PC-9 (cell line): ENCODE measurements at regions not wholly inside any gene's neighbourhood (a gene's known extent, or its start where the extent isn't known, plus 50 kb on each side); places are given as distances from the start of the nearest gene placed in this dataset.

ENCODE experiments used
- BruUV-seq: library from RNA; stranded (reverse); fragments of 400-500 nt; replicated peaks from 2 replicates; lab custom pipeline; 2021; lab: Mats Ljungman, UMichigan
- CTCF ChIA-PET: fragments of 300-600 bp; sonication (Branson Sonifier 250); formaldehyde crosslinking; loops from one replicate; lab custom pipeline; 2022; ENCODE audit warnings: antibody characterized with exemption; lab: Charles Lee
- POLR2A ChIA-PET: fragments of 300-600 bp; sonication (Branson Sonifier 250); formaldehyde crosslinking; loops from one replicate; lab custom pipeline; 2022; ENCODE audit warnings: antibody characterized with exemption; ENCODE audit not compliant: unreplicated experiment; lab: Charles Lee
- DNase-seq, 2 experiments: peaks; one replicate each; pipeline versions ENCODE4 v3.0.0 to v3.0.0-alpha.2; 2015 to 2022; ENCODE audit warnings: mixed read lengths in 1 of 2
- H2AFZ ChIP-seq: fragments of 200-600 bp; sonication (generic); 2 replicates; pipeline ENCODE4 v1.8.1; 2017; ENCODE audit warnings: antibody characterized with exemption
- H3F3A ChIP-seq: fragments of 200-600 bp; sonication (generic); 2 replicates; pipeline ENCODE4 v1.8.1; 2017; ENCODE audit warnings: antibody characterized with exemption, mild to moderate bottlenecking, low read depth; ENCODE audit not compliant: insufficient read depth
- H3K27ac ChIP-seq: fragments of 200-600 bp; sonication (generic); 2 replicates; pipeline ENCODE4 v1.6.1; 2016; ENCODE audit warnings: mixed run types
- H3K27me3 ChIP-seq: fragments of 200-600 bp; sonication (generic); 2 replicates; pipeline ENCODE4 v1.6.1; 2016; ENCODE audit warnings: low read depth, mixed run types; ENCODE audit not compliant: insufficient read depth
- H3K36me3 ChIP-seq: fragments of 200-600 bp; sonication (generic); 2 replicates; pipeline ENCODE4 v1.6.1; 2016; ENCODE audit warnings: low read depth, mixed run types
- H3K4me1 ChIP-seq: fragments of 200-600 bp; sonication (generic); replicated peaks from 2 replicates; pipeline ENCODE4 v1.6.1; 2016; ENCODE audit warnings: mixed run types; ENCODE audit not compliant: insufficient read depth
- H3K4me2 ChIP-seq: fragments of 200-600 bp; sonication (generic); 2 replicates; pipeline ENCODE4 v1.6.1; 2017; ENCODE audit warnings: mixed run types
- H3K4me3 ChIP-seq: fragments of 200-600 bp; sonication (generic); 2 replicates; pipeline ENCODE4 v1.6.1; 2016; ENCODE audit warnings: mixed run types
- H3K79me2 ChIP-seq: fragments of 200-600 bp; sonication (generic); 2 replicates; pipeline ENCODE4 v1.6.1; 2017; ENCODE audit warnings: low read depth, mixed run types
- H3K9me2 ChIP-seq: fragments of 200-600 bp; sonication (generic); 2 replicates; pipeline ENCODE4 v1.8.1; 2017; ENCODE audit warnings: mild to moderate bottlenecking; ENCODE audit not compliant: insufficient read depth
- H3K9me3 ChIP-seq: fragments of 200-600 bp; sonication (generic); 2 replicates; pipeline ENCODE4 v1.8.1; 2016; ENCODE audit warnings: low read depth; ENCODE audit not compliant: insufficient read depth
- H4K20me1 ChIP-seq: fragments of 200-600 bp; sonication (generic); 2 replicates; pipeline ENCODE4 v1.8.1; 2017; ENCODE audit not compliant: insufficient read depth
- CTCF ChIP-seq: fragments of 200-600 bp; sonication (generic); conservative IDR thresholded peaks from 2 replicates; pipeline ENCODE4 v1.6.1; 2017; ENCODE audit warnings: mixed run types, antibody characterized with exemption, mild to moderate bottlenecking, moderate library complexity
- EZH2 ChIP-seq: fragments of 200-600 bp; sonication (generic); IDR thresholded peaks from 2 replicates; pipeline ENCODE4 v1.8.0; 2017; ENCODE audit warnings: antibody characterized with exemption, low read depth
- intact Hi-C: fragments of 100-400 bp; cut with micrococcal nuclease; formaldehyde crosslinking; loops from one replicate; pipeline ENCODE4 v1.10.0; 2022; ENCODE audit not compliant: unreplicated experiment

- H3K9me2 ChIP-seq: no peaks in the 10 kb centered on the region
- no TSS peak for BruUV-seq
- no peak for TF ChIP-seq CTCF
- no peak for TF ChIP-seq EZH2
- ChIA-PET POLR2A (no interaction called here), CTCF (no interaction called here)
- H3K4me2 ChIP-seq: no peak overlapping the region
- no peak overlapping the region for H3K4me3 ChIP-seq
- H3F3A ChIP-seq: no peaks in the 10 kb centered on the region
- H3K4me1 ChIP-seq: no peaks in the 10 kb centered on the region
- H2AFZ ChIP-seq: no peak overlapping the region
- no peaks in the 10 kb centered on the region for H3K79me2 ChIP-seq
- intact Hi-C loops: no loop called here
- H3K9me3 ChIP-seq: no peaks in the 10 kb centered on the region
- H3K36me3 ChIP-seq: no peaks in the 10 kb centered on the region
- no peaks in the 10 kb centered on the region for H4K20me1 ChIP-seq
- H3K27ac ChIP-seq: no peak overlapping the region
- no peak for DNase-seq
- H3K27me3 ChIP-seq: 0 out of 2 replicates have a peak, but pooled peaks cover 5% of the 10 kb centered on the region
These were observed 186.6 kb upstream of the CDH11 start for GRCh38 chr16:65308506-65308905.

GRCh38 chr16:65307286-65307685, 185.4 kb upstream of the CDH11 start:
- H3K79me2 ChIP-seq: no peaks in the 10 kb centered on the region

DNA sequence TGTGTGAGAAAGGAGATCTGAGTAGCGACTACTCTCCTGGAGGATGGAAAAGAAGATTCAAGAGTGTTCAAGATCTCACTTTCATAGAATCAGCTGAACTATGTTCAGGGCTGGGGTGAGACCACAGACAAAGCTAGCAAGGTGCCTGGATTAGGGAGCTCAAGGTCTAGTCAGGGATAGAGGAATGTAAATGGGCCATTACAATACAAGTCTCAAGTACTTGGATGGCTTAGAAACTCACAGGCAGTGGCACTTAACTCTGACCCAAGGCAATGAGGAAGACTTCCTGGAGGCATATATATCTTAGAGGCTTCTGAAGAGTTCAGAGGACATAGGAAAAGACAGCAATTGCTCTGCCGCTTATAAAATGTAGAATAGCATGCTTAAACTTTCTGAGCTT, 184.9 kb upstream of the CDH11 start:
- Histone ChIP-seq H3K4me3 (no peak overlapping the region), H3K4me2 (no peak overlapping the region), H3K27me3 (0 out of 2 replicates have a peak, but pooled peaks cover 5% of the 10 kb centered on the region), H4K20me1 (no peaks in the 10 kb centered on the region), H3K9me3 (no peaks in the 10 kb centered on the region), H2AFZ (no peak overlapping the region), H3K36me3 (no peaks in the 10 kb centered on the region), H3K27ac (no peak overlapping the region), H3F3A (no peaks in the 10 kb centered on the region), H3K4me1 (no peaks in the 10 kb centered on the region), H3K79me2 (no peaks in the 10 kb centered on the region), H3K9me2 (no peaks in the 10 kb centered on the region)
- ChIA-PET CTCF (no interaction called here), POLR2A (no interaction called here)
- no peak for TF ChIP-seq CTCF
- intact Hi-C loops: no loop called here
- BruUV-seq: no TSS peak
- DNase-seq: no peak

More at GRCh38 chr16:65307286-65307685, 185.4 kb upstream of the CDH11 start:
- Histone ChIP-seq H4K20me1 (no peaks in the 10 kb centered on the region), H3K36me3 (no peaks in the 10 kb centered on the region), H3F3A (no peaks in the 10 kb centered on the region), H3K27ac (no peak overlapping the region), H3K9me2 (no peaks in the 10 kb centered on the region), H3K4me3 (no peak overlapping the region), H3K4me1 (no peaks in the 10 kb centered on the region), H3K27me3 (0 out of 2 replicates have a peak, but pooled peaks cover 5% of the 10 kb centered on the region), H3K9me3 (no peaks in the 10 kb centered on the region), H2AFZ (no peak overlapping the region), H3K4me2 (no peak overlapping the region)
- ChIA-PET CTCF (no interaction called here), POLR2A (no interaction called here)
- intact Hi-C loops: no loop called here
- no peak for TF ChIP-seq CTCF
- TF ChIP-seq EZH2: no peak
- no peak for DNase-seq
- no TSS peak for BruUV-seq
